Cardiac fibroblast (primary cell): ENCODE measurements at regions not wholly inside any gene's neighbourhood (a gene's known extent, or its start where the extent isn't known, plus 50 kb on each side); places are given as distances from the start of the nearest gene placed in this dataset.
A peak's percentile ranks its signal among the peaks of the same experiment; 100 is the strongest.

Experiments
- DNase-seq, 2 donors: peaks; one replicate each; pipeline versions ENCODE4 v3.0.0 to v3.0.0-alpha.2; 2010; ENCODE audit warnings: low read depth in 2 of 2
- H3K4me3 ChIP-seq, 2 donors: replicated peaks in 1 of 2; 1 replicate in 1 of 2; 2 replicates in 1 of 2; pipeline ENCODE4 v1.5.1; 2011; ENCODE audit warnings: low read depth in 2 of 2, low read length in 2 of 2, mild to moderate bottlenecking in 2 of 2, moderate library complexity in 1 of 2
- TF ChIP-seq, protein P1 (sequence below): IDR thresholded peaks from one replicate; pipeline ENCODE4 v1.5.1; 2011; ENCODE audit warnings: low read depth, mild to moderate bottlenecking, low read length, inconsistent platforms

DNA sequence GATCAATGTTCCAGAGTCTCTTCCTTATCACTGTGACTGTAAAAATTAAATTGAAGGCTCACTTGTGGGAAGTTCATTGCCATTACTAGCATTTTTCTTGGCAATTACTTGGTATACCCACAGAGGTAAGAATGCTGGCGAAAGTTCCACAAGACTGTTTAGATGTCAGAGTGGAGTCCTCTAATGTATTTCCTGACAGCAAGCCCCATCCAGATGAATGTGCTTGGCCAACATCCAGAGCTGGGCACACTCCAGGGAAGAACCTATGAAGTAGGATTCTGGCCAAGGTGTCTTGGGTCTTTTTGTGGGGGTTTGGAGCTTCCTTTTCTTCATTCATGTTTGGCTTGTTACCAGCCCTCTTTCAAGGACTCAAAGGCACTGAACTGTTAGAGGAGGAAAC is 473.6 kb downstream of the DMAC1 start:
- H3K4me3 ChIP-seq, result no peak overlapping the region
- peak in 1 of 2 donors; percentile 26 for DNase-seq
- TF ChIP-seq, protein P1, sequence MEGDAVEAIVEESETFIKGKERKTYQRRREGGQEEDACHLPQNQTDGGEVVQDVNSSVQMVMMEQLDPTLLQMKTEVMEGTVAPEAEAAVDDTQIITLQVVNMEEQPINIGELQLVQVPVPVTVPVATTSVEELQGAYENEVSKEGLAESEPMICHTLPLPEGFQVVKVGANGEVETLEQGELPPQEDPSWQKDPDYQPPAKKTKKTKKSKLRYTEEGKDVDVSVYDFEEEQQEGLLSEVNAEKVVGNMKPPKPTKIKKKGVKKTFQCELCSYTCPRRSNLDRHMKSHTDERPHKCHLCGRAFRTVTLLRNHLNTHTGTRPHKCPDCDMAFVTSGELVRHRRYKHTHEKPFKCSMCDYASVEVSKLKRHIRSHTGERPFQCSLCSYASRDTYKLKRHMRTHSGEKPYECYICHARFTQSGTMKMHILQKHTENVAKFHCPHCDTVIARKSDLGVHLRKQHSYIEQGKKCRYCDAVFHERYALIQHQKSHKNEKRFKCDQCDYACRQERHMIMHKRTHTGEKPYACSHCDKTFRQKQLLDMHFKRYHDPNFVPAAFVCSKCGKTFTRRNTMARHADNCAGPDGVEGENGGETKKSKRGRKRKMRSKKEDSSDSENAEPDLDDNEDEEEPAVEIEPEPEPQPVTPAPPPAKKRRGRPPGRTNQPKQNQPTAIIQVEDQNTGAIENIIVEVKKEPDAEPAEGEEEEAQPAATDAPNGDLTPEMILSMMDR, result no peak

DNA sequence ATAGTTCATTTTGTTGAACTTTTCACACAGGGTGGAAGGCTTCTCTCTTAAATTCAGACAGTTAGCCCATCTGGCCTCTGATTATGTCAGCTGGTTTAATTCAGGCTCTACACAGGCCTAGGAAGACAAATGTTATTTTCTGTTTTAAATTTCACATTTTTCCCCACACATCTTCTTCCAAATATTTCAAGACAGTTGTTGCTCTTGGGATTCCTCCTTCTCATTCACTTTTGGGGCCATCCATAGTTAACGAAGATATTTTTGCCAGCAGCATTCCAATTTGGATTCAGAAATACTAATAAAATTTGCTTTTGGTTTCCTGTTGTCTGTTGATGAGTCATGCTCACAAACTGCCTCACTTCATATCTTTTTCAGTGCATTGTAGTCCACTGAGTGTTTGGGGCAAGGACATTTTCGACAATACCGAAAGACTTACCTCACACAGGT is 475.4 kb downstream of the DMAC1 start:
- TF ChIP-seq, protein P1, result no peak
- no peak overlapping the region for H3K4me3 ChIP-seq

DNA sequence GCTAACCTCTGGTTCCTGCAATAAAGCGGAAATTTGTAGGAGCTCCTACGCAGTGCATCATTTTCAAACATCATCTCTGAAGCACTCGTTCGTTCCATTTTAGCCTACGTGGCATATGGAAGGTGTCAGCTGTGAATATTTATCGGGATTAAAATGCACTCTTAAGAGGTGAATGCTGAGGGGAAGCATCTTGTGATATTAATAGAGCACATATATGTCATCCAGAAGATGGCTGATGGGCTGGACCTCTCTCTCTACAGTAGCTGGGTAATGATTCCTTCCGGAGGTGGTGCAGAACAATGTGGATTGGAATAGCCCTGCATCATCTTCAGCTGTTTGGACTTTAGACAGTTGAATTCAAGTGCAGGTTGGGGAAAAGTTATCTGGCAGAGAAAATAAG is 478.7 kb downstream of the DMAC1 start:
- TF ChIP-seq, protein P1, result no peak
- no peak overlapping the region for H3K4me3 ChIP-seq
- DNase-seq, result no peak

More for the DNA sequence above, 475.4 kb downstream of the DMAC1 start:
- peak; percentile 25 to 35 for DNase-seq

DNA sequence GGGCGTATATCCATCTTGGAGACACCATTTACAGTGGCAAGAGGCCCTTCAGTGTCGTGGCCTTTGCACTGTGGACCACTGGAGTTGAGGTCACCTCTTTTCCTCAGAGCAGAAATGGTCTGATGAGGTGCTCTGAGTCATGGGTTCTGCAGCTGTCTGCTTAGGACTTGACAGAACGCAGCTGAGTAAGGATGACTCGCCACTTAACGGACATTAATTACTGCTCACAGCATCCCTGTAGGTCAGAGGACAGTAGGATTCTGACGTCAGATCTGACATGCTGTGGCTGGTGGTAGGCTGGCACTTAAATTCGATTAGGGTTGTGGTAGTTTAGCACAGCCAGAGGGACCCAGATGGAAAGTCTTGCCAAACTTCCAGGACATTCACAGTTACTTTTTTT is 479.4 kb downstream of the DMAC1 start:
- TF ChIP-seq, protein P1, result no peak
- H3K4me3 ChIP-seq, result no peak overlapping the region
- DNase-seq, result peak; percentile 88 to 94

GRCh38 chr9:7318920-7319319 is 480.7 kb downstream of the DMAC1 start:
- TF ChIP-seq, protein P1, result no peak
- no peak overlapping the region for H3K4me3 ChIP-seq
- no peak for DNase-seq

DNA sequence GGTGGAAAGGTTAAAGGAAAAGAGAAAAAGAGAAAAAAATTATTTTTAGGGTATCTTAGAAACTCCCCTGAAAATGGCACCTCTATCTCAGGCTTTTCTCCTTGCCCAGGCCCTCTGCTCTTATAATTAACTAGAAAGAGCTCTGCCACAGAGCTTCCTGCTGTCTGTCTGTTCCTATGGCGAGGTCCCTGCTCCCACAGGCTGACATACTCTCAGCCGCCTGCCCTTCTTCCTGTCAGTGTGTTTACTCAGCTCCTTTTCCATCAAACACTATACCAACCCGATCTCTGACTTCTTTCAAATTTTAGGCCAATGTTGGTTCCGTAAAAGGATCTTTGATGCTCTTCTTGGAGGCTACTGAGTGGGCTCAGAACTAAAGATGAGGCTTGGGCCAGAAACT is 482.6 kb downstream of the DMAC1 start:
- no peak overlapping the region for H3K4me3 ChIP-seq
- DNase-seq, result no peak
- TF ChIP-seq, protein P1, result no peak

DNA sequence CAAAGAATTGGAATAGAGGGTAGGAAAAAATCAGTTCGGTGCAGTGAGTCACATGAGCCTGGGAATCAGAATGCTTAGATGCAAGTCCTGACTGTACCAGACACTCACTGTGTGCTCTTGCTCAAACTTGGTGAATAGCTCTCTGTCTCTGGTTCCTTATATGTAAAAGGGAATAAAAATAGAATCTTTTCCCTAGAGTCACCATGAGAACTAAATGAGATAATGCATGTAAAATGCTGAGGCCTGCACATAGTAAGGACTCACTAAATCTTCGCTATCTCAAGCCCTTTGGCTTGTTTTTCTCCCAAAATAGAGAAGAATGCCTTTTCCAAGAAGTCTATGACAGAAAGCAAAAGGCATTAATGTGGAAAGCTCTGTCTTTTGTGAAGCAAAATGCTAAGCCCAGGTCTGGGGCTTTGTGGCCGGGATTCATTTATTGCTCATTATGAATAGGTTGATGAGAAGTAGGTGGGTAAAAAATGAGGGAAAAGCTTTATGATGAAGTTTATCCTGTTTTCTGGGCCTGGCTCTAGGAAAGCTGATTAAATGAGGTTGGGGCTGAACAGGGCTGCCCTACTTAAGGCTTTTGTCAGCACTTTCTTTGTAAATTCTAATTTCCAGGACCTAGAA is 483.3 kb downstream of the DMAC1 start:
- DNase-seq, result peak; percentile 78 to 81
- TF ChIP-seq, protein P1, result no peak
- no peak overlapping the region for H3K4me3 ChIP-seq
